HG03097 (cell line): ENCODE measurements at regions not wholly inside any gene's neighbourhood (a gene's known extent, or its start where the extent isn't known, plus 50 kb on each side); places are given as distances from the start of the nearest gene placed in this dataset.
"Not testable (repeated sequence)": the region's sequence is repeated elsewhere in the genome, so short reads cannot be mapped to it uniquely, and the experiment has no call there.

ENCODE experiments used
- ATAC-seq: cut with Tn5 transposase; IDR thresholded peaks from one replicate; pipeline ENCODE4 v1.9.1; 2021; ENCODE audit not compliant: unreplicated experiment, low FRiP score

GRCh38 chr2:143841935-143842334 lies 678.0 kb downstream of the ZEB2 start:
- no peak for ATAC-seq

GRCh38 chr2:143840601-143841000 lies 679.3 kb downstream of the ZEB2 start:
- ATAC-seq = no peak

- ATAC-seq = no peak
Measured at GRCh38 chr2:143840194-143840593, 679.7 kb downstream of the ZEB2 start.

GRCh38 chr2:143839456-143839855 lies 680.5 kb downstream of the ZEB2 start:
- no peak for ATAC-seq

- ATAC-seq = not testable (repeated sequence)
Measured at GRCh38 chr2:143837055-143837454, 682.9 kb downstream of the ZEB2 start.

GRCh38 chr2:143835481-143835880 lies 684.4 kb downstream of the ZEB2 start:
- no peak for ATAC-seq

GRCh38 chr2:143833015-143833660 lies 686.8 kb downstream of the ZEB2 start:
- no peak for ATAC-seq

- ATAC-seq = no peak
Measured at GRCh38 chr2:143830476-143830875, 689.4 kb downstream of the ZEB2 start.

- ATAC-seq = no peak
Measured at GRCh38 chr2:143828763-143829537, 691.0 kb downstream of the ZEB2 start.

- no peak for ATAC-seq
Measured at GRCh38 chr2:143824791-143825190, 695.1 kb downstream of the ZEB2 start.

GRCh38 chr2:143823876-143824275 lies 694.7 kb downstream of the ARHGAP15 start:
- no peak for ATAC-seq

GRCh38 chr2:143823296-143823695 lies 694.1 kb downstream of the ARHGAP15 start:
- no peak for ATAC-seq

- ATAC-seq = no peak
Measured at GRCh38 chr2:143822736-143823135, 693.5 kb downstream of the ARHGAP15 start.

GRCh38 chr2:143819764-143820163 lies 690.5 kb downstream of the ARHGAP15 start:
- ATAC-seq = no peak

- no peak for ATAC-seq
Measured at GRCh38 chr2:143819190-143819735, 690.0 kb downstream of the ARHGAP15 start.
